ENCODE measurements at regions not wholly inside any gene's neighbourhood (a gene's known extent, or its start where the extent isn't known, plus 50 kb on each side); places are given as distances from the start of the nearest gene placed in this dataset.

DNA sequence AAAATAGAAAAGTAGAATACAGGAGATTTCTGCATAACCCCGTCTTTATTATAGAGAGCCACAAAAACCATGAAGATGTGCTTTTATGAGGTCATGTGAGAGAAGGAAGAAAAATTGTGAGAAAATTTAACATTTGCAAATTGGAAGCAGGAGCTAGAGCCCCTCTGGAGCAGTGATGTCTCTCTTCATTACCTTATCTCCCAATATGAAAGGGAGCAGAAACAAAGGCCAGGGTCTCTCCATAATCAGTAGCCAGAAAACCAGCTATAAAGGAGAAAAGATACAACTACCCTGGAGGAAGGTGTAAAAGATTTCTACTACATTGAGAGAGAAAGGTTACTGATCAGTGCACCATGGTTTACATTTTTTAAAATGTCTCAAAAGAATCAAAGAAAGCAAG, 53.2 kb upstream of the ITGA1 start:
- no peak for DNase-seq

DNA sequence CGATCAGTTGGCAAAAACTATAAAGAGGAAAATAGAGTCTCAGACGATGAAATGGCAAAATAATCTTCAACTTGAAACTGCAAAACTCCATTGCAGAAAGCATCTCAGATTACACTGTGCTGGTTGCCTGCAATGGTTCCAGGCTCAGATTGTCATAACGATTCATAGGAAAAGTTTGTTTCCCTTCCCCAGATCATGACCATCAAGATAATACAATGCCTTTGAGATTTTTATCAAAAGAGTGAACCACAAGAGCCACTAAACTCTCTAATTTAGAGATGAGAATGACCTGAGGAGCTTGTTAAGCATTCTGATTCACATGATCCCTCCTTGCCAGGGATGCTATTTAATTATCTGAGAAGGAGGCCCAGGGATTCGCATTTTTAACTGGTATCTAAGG, 52.6 kb upstream of the ITGA1 start:
- no peak for DNase-seq

Data from activated CD4-positive, alpha-beta T cell treated with anti-CD3 and anti-CD28 coated beads for 48 hours (primary cell).